ENCODE measurements at regions not wholly inside any gene's neighbourhood (a gene's known extent, or its start where the extent isn't known, plus 50 kb on each side); places are given as distances from the start of the nearest gene placed in this dataset.

DNA sequence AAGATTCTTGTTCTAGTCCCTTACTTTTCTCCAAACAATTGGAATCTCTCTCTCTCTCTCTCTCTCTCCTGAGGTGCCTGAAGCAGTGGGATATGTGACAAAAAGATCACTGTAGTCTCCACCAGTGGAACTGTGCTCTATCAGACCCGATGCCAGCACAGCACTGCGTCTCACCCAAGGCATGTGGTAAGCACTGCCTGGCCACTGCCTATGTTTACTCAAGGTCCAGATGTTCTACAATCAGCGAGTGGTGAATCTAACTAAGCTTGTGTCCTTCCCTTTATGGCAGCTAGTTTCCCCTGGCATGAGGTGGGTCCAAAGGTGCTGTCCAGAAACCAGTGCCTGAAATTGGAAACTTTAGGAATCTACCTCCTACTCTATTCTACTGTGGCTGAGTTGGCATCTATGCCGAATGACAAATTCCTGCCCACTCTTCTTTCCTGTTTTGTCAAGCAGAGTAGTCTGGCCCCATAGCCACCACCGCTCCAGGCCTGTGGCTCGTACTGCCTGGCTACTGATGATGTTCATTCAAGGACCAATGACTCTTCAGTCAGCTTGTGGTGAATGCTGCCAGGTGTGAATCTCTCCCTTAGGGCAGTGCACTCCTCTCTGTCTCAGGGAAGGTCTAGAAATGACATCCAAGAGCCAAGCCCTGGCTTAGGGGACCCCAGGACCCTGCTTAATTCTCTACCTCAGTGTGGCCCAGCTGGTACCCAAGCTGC lies 416.5 kb downstream of the TEX13C start (continued):
- TF ChIP-seq, protein P1, sequence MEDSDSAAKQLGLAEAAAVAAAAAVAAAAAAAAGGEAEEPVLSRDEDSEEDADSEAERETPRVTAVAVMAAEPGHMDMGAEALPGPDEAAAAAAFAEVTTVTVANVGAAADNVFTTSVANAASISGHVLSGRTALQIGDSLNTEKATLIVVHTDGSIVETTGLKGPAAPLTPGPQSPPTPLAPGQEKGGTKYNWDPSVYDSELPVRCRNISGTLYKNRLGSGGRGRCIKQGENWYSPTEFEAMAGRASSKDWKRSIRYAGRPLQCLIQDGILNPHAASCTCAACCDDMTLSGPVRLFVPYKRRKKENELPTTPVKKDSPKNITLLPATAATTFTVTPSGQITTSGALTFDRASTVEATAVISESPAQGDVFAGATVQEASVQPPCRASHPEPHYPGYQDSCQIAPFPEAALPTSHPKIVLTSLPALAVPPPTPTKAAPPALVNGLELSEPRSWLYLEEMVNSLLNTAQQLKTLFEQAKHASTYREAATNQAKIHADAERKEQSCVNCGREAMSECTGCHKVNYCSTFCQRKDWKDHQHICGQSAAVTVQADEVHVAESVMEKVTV (CRISPR knock-in tag; IDR thresholded peaks at IDR 0.05): no peak
- TF ChIP-seq ARID1B (IDR thresholded peaks at IDR 0.05) (no peak), DNMT1 (IDR thresholded peaks at IDR 0.05) (no peak), SP2 (IDR thresholded peaks at IDR 0.05; ENCODE audit: extremely low read depth, low read depth, low read length, poor library complexity, severe bottlenecking) (no peak), MCM7 (IDR thresholded peaks at IDR 0.05) (no peak), HMG20A (CRISPR knock-in tag; conservative IDR thresholded peaks at IDR 0.05) (no peak), ZNF830 (CRISPR knock-in tag; IDR thresholded peaks at IDR 0.05) (no peak), ZNF311 (CRISPR knock-in tag; IDR thresholded peaks at IDR 0.05) (no peak), HDAC1 (IDR thresholded peaks at IDR 0.05) (no peak), ZZZ3 (IDR thresholded peaks at IDR 0.05) (no peak), FOXK2 (conservative IDR thresholded peaks at IDR 0.05 in 1 of 2, IDR thresholded peaks at IDR 0.05 in 1 of 2; ENCODE audit: low read depth in 2 of 2) (no peak), ZSCAN29 (IDR thresholded peaks at IDR 0.05) (no peak)
- TF ChIP-seq, protein P2, sequence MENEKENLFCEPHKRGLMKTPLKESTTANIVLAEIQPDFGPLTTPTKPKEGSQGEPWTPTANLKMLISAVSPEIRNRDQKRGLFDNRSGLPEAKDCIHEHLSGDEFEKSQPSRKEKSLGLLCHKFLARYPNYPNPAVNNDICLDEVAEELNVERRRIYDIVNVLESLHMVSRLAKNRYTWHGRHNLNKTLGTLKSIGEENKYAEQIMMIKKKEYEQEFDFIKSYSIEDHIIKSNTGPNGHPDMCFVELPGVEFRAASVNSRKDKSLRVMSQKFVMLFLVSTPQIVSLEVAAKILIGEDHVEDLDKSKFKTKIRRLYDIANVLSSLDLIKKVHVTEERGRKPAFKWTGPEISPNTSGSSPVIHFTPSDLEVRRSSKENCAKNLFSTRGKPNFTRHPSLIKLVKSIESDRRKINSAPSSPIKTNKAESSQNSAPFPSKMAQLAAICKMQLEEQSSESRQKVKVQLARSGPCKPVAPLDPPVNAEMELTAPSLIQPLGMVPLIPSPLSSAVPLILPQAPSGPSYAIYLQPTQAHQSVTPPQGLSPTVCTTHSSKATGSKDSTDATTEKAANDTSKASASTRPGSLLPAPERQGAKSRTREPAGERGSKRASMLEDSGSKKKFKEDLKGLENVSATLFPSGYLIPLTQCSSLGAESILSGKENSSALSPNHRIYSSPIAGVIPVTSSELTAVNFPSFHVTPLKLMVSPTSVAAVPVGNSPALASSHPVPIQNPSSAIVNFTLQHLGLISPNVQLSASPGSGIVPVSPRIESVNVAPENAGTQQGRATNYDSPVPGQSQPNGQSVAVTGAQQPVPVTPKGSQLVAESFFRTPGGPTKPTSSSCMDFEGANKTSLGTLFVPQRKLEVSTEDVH (IDR thresholded peaks at IDR 0.05; ENCODE audit: low read depth, partially characterized antibody): no peak
- TF ChIP-seq, protein P3, sequence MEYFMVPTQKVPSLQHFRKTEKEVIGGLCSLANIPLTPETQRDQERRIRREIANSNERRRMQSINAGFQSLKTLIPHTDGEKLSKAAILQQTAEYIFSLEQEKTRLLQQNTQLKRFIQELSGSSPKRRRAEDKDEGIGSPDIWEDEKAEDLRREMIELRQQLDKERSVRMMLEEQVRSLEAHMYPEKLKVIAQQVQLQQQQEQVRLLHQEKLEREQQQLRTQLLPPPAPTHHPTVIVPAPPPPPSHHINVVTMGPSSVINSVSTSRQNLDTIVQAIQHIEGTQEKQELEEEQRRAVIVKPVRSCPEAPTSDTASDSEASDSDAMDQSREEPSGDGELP (CRISPR knock-in tag; IDR thresholded peaks at IDR 0.05; ENCODE audit: borderline replicate concordance): no peak
- TF ChIP-seq, protein P4, sequence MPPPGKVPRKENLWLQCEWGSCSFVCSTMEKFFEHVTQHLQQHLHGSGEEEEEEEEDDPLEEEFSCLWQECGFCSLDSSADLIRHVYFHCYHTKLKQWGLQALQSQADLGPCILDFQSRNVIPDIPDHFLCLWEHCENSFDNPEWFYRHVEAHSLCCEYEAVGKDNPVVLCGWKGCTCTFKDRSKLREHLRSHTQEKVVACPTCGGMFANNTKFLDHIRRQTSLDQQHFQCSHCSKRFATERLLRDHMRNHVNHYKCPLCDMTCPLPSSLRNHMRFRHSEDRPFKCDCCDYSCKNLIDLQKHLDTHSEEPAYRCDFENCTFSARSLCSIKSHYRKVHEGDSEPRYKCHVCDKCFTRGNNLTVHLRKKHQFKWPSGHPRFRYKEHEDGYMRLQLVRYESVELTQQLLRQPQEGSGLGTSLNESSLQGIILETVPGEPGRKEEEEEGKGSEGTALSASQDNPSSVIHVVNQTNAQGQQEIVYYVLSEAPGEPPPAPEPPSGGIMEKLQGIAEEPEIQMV (tag; conservative IDR thresholded peaks at IDR 0.05; ENCODE audit: low read depth): no peak
